Mucosa of descending colon (tissue), 3 donors: ENCODE measurements at regions not wholly inside any gene's neighbourhood (a gene's known extent, or its start where the extent isn't known, plus 50 kb on each side); places are given as distances from the start of the nearest gene placed in this dataset.
"Not testable (repeated sequence)": the region's sequence is repeated elsewhere in the genome, so short reads cannot be mapped to it uniquely, and the experiment has no call there.

ENCODE experiments used
- ATAC-seq: fragments of 200-7000 bp; cut with Tn5 transposase; one replicate; pipeline ENCODE4 v1.9.1; 2020; ENCODE audit warnings: mild to moderate bottlenecking, moderate library complexity
- DNase-seq, 3 donors: peaks; one replicate each; pipeline ENCODE4 v3.0.0-alpha.2; 2020
- H3K36me3 ChIP-seq: fragments of 200-600 bp; one replicate; pipeline ENCODE4 v1.8.0; 2021; ENCODE audit warnings: low read depth, mild to moderate bottlenecking
- H3K4me1 ChIP-seq: fragments of 200-600 bp; one replicate; pipeline ENCODE4 v1.8.0; 2021; ENCODE audit warnings: low read depth, mild to moderate bottlenecking
- H3K4me3 ChIP-seq: fragments of 200-600 bp; one replicate; pipeline ENCODE4 v1.8.0; 2021; ENCODE audit warnings: mild to moderate bottlenecking
- H3K9me3 ChIP-seq: fragments of 200-600 bp; one replicate; pipeline ENCODE4 v1.8.0; 2021; ENCODE audit warnings: mild to moderate bottlenecking
- intact Hi-C, 2 donors: fragments of 100-400 bp; cut with DNase I in 1 of 2; cut with micrococcal nuclease in 1 of 2; formaldehyde crosslinking; loops; one replicate each; pipeline versions ENCODE4 v1.11.0 to v1.11.1; 2022; cut with DNase I, micrococcal nuclease
- TF ChIP-seq, protein P1 (sequence below): fragments of 200-600 bp; IDR thresholded peaks from one replicate; pipeline ENCODE4 v1.8.0; 2022; ENCODE audit warnings: antibody characterized with exemption, mild to moderate bottlenecking
- donor health status: DM: no; HTN: no; CAD: no; lungs with moderate emphysema.
- donor health status: DM: no; HTN: no; CAD: no.
- donor health status: DM: no; HTN: yes; CAD: no.

DNA sequence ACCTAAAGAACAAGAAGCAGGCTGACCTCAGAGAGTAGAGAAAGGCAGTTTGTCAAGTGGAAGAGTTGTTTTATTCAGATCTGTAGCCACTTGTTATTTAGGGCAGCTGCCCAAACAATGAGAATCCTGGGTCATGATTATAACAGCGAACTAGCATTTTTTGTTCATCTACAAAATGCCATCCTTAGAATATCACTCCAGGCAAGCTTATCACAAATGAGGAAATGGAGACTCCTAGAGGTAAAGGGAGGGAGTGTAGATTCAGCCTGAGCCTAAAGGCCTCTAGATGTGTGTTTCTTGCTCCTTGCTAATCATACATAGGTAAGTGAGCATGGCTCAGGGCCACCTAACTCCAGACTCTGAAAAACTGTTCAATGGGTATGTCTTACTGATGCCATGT is 126.1 kb downstream of the HNMT start:
- DNase-seq (peak in 1 of 3 donors; percentile 33), ATAC-seq (peak; percentile 78)
- intact Hi-C loops: no loop called here
- Histone ChIP-seq H3K4me3 (no peak overlapping the region), H3K4me1 (peaks cover 7% of the 10 kb centered on the region), H3K9me3 (no peaks in the 10 kb centered on the region), H3K36me3 (no peaks in the 10 kb centered on the region)
- TF ChIP-seq, protein P1, sequence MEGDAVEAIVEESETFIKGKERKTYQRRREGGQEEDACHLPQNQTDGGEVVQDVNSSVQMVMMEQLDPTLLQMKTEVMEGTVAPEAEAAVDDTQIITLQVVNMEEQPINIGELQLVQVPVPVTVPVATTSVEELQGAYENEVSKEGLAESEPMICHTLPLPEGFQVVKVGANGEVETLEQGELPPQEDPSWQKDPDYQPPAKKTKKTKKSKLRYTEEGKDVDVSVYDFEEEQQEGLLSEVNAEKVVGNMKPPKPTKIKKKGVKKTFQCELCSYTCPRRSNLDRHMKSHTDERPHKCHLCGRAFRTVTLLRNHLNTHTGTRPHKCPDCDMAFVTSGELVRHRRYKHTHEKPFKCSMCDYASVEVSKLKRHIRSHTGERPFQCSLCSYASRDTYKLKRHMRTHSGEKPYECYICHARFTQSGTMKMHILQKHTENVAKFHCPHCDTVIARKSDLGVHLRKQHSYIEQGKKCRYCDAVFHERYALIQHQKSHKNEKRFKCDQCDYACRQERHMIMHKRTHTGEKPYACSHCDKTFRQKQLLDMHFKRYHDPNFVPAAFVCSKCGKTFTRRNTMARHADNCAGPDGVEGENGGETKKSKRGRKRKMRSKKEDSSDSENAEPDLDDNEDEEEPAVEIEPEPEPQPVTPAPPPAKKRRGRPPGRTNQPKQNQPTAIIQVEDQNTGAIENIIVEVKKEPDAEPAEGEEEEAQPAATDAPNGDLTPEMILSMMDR: peak; percentile 37

DNA sequence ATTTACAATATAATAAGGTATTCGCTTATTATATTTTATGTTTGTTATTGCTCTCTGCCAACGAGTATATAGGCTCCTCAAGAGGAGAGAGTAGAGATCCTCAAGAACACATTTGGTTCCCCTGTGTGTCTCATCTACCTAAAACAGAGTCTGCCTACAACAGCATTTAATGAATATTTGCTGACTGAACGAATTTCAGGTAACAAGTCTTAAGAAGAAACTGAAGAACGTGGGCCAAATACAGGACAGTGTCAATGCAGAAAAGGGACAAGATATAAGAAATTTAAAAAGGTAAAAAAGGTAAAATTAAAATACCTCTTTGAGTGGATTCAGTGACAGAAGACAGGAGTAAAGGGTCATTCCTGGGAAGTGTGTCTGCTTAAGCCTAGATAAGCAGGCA is 129.2 kb downstream of the HNMT start:
- DNase-seq (no peak), ATAC-seq (no peak)
- Histone ChIP-seq H3K4me3 (no peak overlapping the region), H3K36me3 (no peaks in the 10 kb centered on the region), H3K9me3 (no peaks in the 10 kb centered on the region), H3K4me1 (no peaks in the 10 kb centered on the region)
- TF ChIP-seq, protein P1: no peak
- intact Hi-C loops: no loop called here

DNA sequence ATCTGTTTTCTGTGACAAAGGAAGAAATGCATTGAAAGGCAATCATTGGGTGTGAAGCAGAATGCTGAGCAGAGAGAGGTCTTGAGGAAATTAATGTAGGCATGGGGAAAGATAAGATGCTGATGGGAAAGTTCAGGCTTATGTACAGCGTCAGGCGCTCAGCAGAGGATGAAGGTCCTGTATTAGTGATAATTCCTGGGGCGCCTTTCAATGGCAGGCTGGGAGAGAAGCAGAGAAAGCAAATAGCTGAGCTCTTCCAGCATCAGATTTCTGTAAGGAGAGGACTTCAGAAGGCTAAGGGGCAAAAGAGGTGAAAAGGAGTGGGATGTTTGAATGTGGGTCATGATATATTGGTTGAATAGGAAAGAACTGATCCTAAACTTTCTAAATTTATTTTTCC is 129.8 kb downstream of the HNMT start:
- intact Hi-C loops: no loop called here
- TF ChIP-seq, protein P1: no peak
- no peak for DNase-seq
- no peaks in the 10 kb centered on the region for H3K36me3 ChIP-seq
- no peak for ATAC-seq
- H3K4me3 ChIP-seq: no peak overlapping the region
- H3K4me1 ChIP-seq: no peaks in the 10 kb centered on the region
- H3K9me3 ChIP-seq: no peaks in the 10 kb centered on the region

DNA sequence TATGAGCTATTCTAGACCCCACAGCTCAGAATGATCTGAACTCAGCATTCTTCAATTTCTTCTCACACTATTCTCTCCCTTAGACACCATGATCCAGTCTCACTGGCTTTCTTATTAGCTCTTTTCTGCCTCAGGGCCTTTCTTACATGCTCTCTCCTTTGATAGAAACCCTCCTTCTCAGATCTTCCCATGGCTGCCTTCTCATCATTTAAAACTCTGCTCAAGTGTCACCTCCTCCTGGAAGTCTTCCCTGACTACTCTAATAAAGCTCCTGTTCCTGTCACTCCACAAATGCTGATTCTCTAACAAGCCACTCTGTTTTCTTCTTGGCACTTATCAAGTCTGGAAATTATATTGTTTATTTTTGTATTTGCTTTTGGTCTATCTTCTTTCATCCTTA is 131.1 kb downstream of the HNMT start:
- Histone ChIP-seq H3K9me3 (no peaks in the 10 kb centered on the region), H3K4me3 (no peak overlapping the region), H3K36me3 (no peaks in the 10 kb centered on the region), H3K4me1 (no peaks in the 10 kb centered on the region)
- intact Hi-C loops: no loop called here
- no peak for DNase-seq
- TF ChIP-seq, protein P1: no peak
- no peak for ATAC-seq

DNA sequence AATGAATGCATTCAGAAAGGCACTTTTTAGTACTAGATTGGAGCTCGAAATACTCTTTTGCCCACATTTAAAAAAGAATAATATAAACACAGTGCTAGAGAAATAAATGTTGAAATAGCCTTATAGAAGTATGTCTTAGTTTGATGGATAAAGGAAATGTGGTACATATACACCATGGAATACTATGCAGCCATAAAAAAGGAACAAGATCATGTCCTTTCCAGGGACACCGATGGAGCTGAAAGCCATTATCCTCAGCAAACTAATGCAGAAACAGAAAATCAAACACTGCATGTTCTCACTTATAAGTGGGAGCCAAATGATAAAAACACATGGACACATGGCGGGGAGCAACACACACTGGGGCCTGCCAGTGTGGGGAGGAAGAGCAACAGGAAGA is 135.0 kb downstream of the HNMT start:
- H3K4me3 ChIP-seq, H3K9me3 ChIP-seq, DNase-seq, intact Hi-C loops, ATAC-seq, H3K36me3 ChIP-seq, H3K4me1 ChIP-seq: not testable (repeated sequence)

DNA sequence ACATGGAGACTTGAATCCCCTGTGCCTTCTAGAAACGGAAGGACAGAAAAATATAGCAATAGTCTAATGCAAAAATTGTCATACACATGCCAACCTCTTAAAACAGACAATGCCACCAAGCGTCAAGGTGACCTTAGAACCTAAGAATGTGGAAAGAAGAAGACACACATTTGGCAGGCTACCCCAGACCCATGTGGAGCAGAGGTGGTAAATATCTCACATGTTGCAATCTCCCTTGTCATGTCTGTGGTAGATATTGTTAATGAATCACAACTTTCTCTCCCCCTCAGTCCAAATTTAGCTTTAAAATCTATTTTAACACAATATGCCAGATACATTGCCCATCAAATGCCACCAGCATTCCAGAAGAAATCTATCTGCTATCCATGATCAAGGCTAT is 137.4 kb downstream of the HNMT start:
- no peaks in the 10 kb centered on the region for H3K9me3 ChIP-seq
- no peaks in the 10 kb centered on the region for H3K36me3 ChIP-seq
- intact Hi-C loops: no loop called here
- DNase-seq (no peak), ATAC-seq (no peak)
- H3K4me1 ChIP-seq: no peaks in the 10 kb centered on the region
- TF ChIP-seq, protein P1: no peak
- no peak overlapping the region for H3K4me3 ChIP-seq
